HCT116 (cell line): ENCODE measurements at regions not wholly inside any gene's neighbourhood (a gene's known extent, or its start where the extent isn't known, plus 50 kb on each side); places are given as distances from the start of the nearest gene placed in this dataset.
"Not testable (repeated sequence)": the region's sequence is repeated elsewhere in the genome, so short reads cannot be mapped to it uniquely, and the experiment has no call there.

ENCODE experiments used
- ATAC-seq: fragments of 200-7000 bp; cut with Tn5 transposase; 2 replicates; pipeline ENCODE4 v1.9.1; 2020; ENCODE audit warnings: mild to moderate bottlenecking, moderate library complexity
- BruUV-seq: library from RNA; stranded (reverse); fragments of 400-500 nt; replicated peaks from 2 replicates; lab custom pipeline; 2021; lab: Mats Ljungman, UMichigan
- CTCF ChIA-PET: fragments of 300-600 bp; sonication (Branson Sonifier 250); formaldehyde crosslinking; loops from one replicate; lab custom pipeline; 2021; ENCODE audit warnings: antibody characterized with exemption; lab: Charles Lee
- POLR2A ChIA-PET: fragments of 300-600, 350-600 bp; sonication (Branson Sonifier 250); formaldehyde crosslinking; loops from one replicate; lab custom pipeline; 2021; ENCODE audit warnings: antibody characterized with exemption; lab: Charles Lee
- RAD21 ChIA-PET, 2 experiments: fragments of 300-600 bp; sonication (Branson Sonifier 250); formaldehyde crosslinking; loops; one replicate each; lab custom pipeline; 2023; ENCODE audit warnings: low total read pairs in 2 of 2; ENCODE audit not compliant: uncharacterized antibody in 2 of 2, unreplicated experiment in 2 of 2, low non-redundant PET in 1 of 2; lab: Charles Lee
- DNase-seq: peaks from one replicate; pipeline ENCODE4 v3.0.0-alpha.2; 2010; ENCODE audit warnings: low read depth, low spot score
- H2AFZ ChIP-seq: fragments of 200-600 bp; shearing (Covaris generic), sonication (generic); 2 replicates; pipeline ENCODE4 v1.6.1; 2017; ENCODE audit warnings: low read depth, mixed run types, mixed read lengths, antibody characterized with exemption, low read length; ENCODE audit not compliant: poor library complexity, severe bottlenecking
- H3K27ac ChIP-seq: 2 replicates; pipeline ENCODE4 v1.5.1; 2012; ENCODE audit warnings: low read depth, low read length
- H3K27me3 ChIP-seq: fragments of 200-600 bp; sonication (generic); 2 replicates; pipeline ENCODE4 v1.6.1; 2016; ENCODE audit warnings: mixed run types, low read length, mixed read lengths; ENCODE audit not compliant: insufficient read depth
- H3K36me3 ChIP-seq, 2 experiments: fragments of 200-500 bp in 1 of 2; fragments of 200-600 bp in 1 of 2; sonication (Bioruptor generic) in 1 of 2; sonication (generic) in 1 of 2; 2 replicates each; pipeline versions ENCODE4 v1.5.1 to v1.6.1; 2014 to 2016; ENCODE audit warnings: low read length in 2 of 2, inconsistent platforms in 1 of 2, mixed read lengths in 1 of 2, mixed run types in 1 of 2; ENCODE audit not compliant: insufficient read depth in 2 of 2, control insufficient read depth in 1 of 2
- H3K4me1 ChIP-seq, 2 experiments: fragments of 200-600 bp in 1 of 2; sonication (generic) in 1 of 2; 2 replicates each; pipeline versions ENCODE4 v1.5.1 to v1.6.1; 2012 to 2017; ENCODE audit warnings: low read length in 2 of 2, inconsistent platforms in 1 of 2, mild to moderate bottlenecking in 1 of 2, mixed read lengths in 1 of 2, mixed run types in 1 of 2, moderate library complexity in 1 of 2; ENCODE audit not compliant: insufficient read depth in 2 of 2, control insufficient read depth in 1 of 2
- H3K4me2 ChIP-seq: fragments of 200-600 bp; sonication (generic); 2 replicates; pipeline ENCODE4 v1.6.1; 2017; ENCODE audit warnings: mixed run types, low read length, mixed read lengths
- H3K4me3 ChIP-seq, 2 experiments: fragments of 200-600 bp in 1 of 2; sonication (generic) in 1 of 2; replicated peaks in 1 of 2; 2 replicates each; pipeline ENCODE4 v1.5.1; 2011 to 2016; ENCODE audit warnings: low read length in 2 of 2, control low read depth in 1 of 2, low read depth in 1 of 2, mild to moderate bottlenecking in 1 of 2, mixed read lengths in 1 of 2, mixed run types in 1 of 2
- H3K79me2 ChIP-seq: fragments of 200-600 bp; sonication (generic); 2 replicates; pipeline ENCODE4 v1.6.1; 2017; ENCODE audit warnings: mild to moderate bottlenecking, mixed run types, low read length, moderate library complexity, mixed read lengths; ENCODE audit not compliant: insufficient read depth
- H3K9ac ChIP-seq: fragments of 200-600 bp; sonication (generic); 2 replicates; pipeline ENCODE4 v1.6.1; 2016; ENCODE audit warnings: low read length, mixed read lengths
- H3K9me2 ChIP-seq: fragments of 200-600 bp; sonication (generic), shearing (Covaris generic); 2 replicates; pipeline ENCODE4 v1.6.1; 2017; ENCODE audit warnings: mixed run types, mild to moderate bottlenecking, moderate library complexity; ENCODE audit not compliant: insufficient read depth
- H3K9me3 ChIP-seq, 2 experiments: fragments of 200-500 bp in 1 of 2; fragments of 200-600 bp in 1 of 2; sonication (Bioruptor generic) in 1 of 2; sonication (generic) in 1 of 2; 2 replicates each; pipeline ENCODE4 v1.6.1; 2014 to 2017; ENCODE audit warnings: low read length in 2 of 2, mixed read lengths in 2 of 2, inconsistent platforms in 1 of 2, low read depth in 1 of 2, mild to moderate bottlenecking in 1 of 2, mixed run types in 1 of 2, moderate library complexity in 1 of 2; ENCODE audit not compliant: control insufficient read depth in 1 of 2, insufficient read depth in 1 of 2
- H4K20me1 ChIP-seq: fragments of 200-600 bp; sonication (generic), shearing (Covaris generic); 2 replicates; pipeline ENCODE4 v1.6.1; 2017; ENCODE audit warnings: mixed run types, mild to moderate bottlenecking, moderate library complexity; ENCODE audit not compliant: insufficient read depth
- YY1 ChIP-seq: IDR thresholded peaks from 2 replicates; pipeline ENCODE4 v1.6.1; 2011; ENCODE audit warnings: low read length, low read depth, moderate library complexity, mild to moderate bottlenecking; ENCODE audit not compliant: insufficient replicate concordance; ENCODE audit errors: extremely low read depth
- intact Hi-C: fragments of 100-400 bp; cut with micrococcal nuclease; formaldehyde crosslinking; loops from 2 replicates; pipeline ENCODE4 v1.10.0; 2022
- TF ChIP-seq, protein P1 (sequence below): IDR thresholded peaks from 2 replicates; pipeline ENCODE4 v1.6.1; 2012; ENCODE audit warnings: low read depth

DNA sequence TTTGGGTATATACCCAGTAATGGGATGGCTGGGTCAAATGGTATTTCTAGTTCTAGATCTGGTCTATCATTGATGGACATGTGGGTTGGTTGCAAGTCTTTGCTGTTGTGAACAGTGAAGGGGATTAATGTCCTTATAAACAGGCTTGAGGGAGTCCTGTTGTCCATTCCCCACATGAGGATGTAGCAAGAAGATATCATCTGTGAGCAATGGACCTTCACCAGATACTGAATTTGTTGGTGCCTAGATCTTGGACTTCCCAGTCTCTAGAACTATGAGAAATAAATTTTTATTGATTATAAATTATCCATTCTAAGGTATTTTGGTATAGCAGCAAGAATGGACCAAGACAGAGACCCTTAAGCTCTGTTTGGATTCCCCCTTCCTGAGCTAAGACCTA, 72.2 kb upstream of the RELN start:
- Histone ChIP-seq H3K27ac (no peak overlapping the region), H3K4me3 (no peak overlapping the region), H3K27me3 (peaks cover 6% of the 10 kb centered on the region), H3K79me2 (no peaks in the 10 kb centered on the region), H2AFZ (no peak overlapping the region), H3K9me2 (no peaks in the 10 kb centered on the region), H3K9ac (no peak overlapping the region), H3K36me3 (no peaks in the 10 kb centered on the region), H3K4me1 (no peaks in the 10 kb centered on the region), H3K4me2 (no peak overlapping the region), H3K9me3 (no peaks in the 10 kb centered on the region), H4K20me1 (no peaks in the 10 kb centered on the region)
- intact Hi-C loops: no loop called here
- RAD21 ChIA-PET: no interaction called here
- no peak for ATAC-seq
- no TSS peak for BruUV-seq
- no peak for DNase-seq
- POLR2A ChIA-PET: no interaction called here
- TF ChIP-seq, protein P1, sequence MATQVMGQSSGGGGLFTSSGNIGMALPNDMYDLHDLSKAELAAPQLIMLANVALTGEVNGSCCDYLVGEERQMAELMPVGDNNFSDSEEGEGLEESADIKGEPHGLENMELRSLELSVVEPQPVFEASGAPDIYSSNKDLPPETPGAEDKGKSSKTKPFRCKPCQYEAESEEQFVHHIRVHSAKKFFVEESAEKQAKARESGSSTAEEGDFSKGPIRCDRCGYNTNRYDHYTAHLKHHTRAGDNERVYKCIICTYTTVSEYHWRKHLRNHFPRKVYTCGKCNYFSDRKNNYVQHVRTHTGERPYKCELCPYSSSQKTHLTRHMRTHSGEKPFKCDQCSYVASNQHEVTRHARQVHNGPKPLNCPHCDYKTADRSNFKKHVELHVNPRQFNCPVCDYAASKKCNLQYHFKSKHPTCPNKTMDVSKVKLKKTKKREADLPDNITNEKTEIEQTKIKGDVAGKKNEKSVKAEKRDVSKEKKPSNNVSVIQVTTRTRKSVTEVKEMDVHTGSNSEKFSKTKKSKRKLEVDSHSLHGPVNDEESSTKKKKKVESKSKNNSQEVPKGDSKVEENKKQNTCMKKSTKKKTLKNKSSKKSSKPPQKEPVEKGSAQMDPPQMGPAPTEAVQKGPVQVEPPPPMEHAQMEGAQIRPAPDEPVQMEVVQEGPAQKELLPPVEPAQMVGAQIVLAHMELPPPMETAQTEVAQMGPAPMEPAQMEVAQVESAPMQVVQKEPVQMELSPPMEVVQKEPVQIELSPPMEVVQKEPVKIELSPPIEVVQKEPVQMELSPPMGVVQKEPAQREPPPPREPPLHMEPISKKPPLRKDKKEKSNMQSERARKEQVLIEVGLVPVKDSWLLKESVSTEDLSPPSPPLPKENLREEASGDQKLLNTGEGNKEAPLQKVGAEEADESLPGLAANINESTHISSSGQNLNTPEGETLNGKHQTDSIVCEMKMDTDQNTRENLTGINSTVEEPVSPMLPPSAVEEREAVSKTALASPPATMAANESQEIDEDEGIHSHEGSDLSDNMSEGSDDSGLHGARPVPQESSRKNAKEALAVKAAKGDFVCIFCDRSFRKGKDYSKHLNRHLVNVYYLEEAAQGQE: no peak
- TF ChIP-seq YY1: no peak
- CTCF ChIA-PET: interaction anchor here (0.7 kb wide), 1 partner anchor 79 kb away, joined by 5 read pairs; no protein-coding TSS in a partner anchor

DNA sequence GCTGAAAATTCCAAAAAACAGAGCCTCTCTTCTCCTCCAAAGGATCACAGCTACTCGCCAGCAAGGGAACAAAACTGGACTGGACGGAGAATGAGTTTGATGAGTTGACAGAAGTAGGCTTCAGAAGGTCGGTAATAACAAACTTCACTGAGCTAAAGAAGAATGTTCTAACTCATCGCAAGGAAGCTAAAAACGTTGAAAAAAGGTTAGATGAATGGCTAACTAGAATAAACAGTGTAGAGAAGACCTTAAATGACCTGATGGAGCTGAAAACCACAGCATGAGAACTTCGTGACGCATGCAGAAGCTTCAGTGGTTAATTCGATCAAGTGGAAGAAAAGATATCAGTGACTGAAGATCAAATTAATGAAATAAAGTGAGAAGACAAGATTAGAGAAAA, 70.4 kb upstream of the RELN start:
- ATAC-seq, intact Hi-C loops, H3K36me3 ChIP-seq, H4K20me1 ChIP-seq, H2AFZ ChIP-seq, H3K4me1 ChIP-seq, BruUV-seq, H3K4me2 ChIP-seq, POLR2A ChIA-PET, H3K27ac ChIP-seq, CTCF ChIA-PET, H3K9me3 ChIP-seq, H3K79me2 ChIP-seq, DNase-seq, H3K4me3 ChIP-seq, RAD21 ChIA-PET, H3K9ac ChIP-seq, H3K9me2 ChIP-seq: not testable (repeated sequence)
- peaks cover 13% of the 10 kb centered on the region for H3K27me3 ChIP-seq
